ENCODE measurements at regions not wholly inside any gene's neighbourhood (a gene's known extent, or its start where the extent isn't known, plus 50 kb on each side); places are given as distances from the start of the nearest gene placed in this dataset.

- H3K9me2 ChIP-seq (ENCODE audit: insufficient read depth): no peaks in the 10 kb centered on the region
- H2AFZ ChIP-seq: no peak overlapping the region
- H4K20me1 ChIP-seq (replicated peaks; ENCODE audit: insufficient read depth): no peaks in the 10 kb centered on the region
- DNase-seq (ENCODE audit: low spot score) (no peak), ATAC-seq (no peak)
- peaks cover 7% of the 10 kb centered on the region for H3K9me3 Mint-ChIP-seq
- no peaks in the 10 kb centered on the region for H3F3A ChIP-seq (replicated peaks; ENCODE audit: low read depth)
- H3K4me3 ChIP-seq: no peak overlapping the region
- H3K27ac Mint-ChIP-seq: no peak overlapping the region
- H3K4me1 ChIP-seq (ENCODE audit: insufficient read depth): no peaks in the 10 kb centered on the region
- no peak for TF ChIP-seq EZH2phosphoT487 (IDR thresholded peaks at IDR 0.05; ENCODE audit: unreplicated experiment)
- TF ChIP-seq ZNF114 (CRISPR knock-in tag; IDR thresholded peaks at IDR 0.05): no peak
- TF ChIP-seq POLR2AphosphoS5 (IDR thresholded peaks at IDR 0.05; ENCODE audit: low read depth): no peak
- no peak for TF ChIP-seq CTCF (conservative IDR thresholded peaks at IDR 0.05; ENCODE audit: low read depth in 2 of 2)
- TF ChIP-seq ZNF331 (CRISPR knock-in tag; IDR thresholded peaks at IDR 0.05; ENCODE audit: low read depth): no peak
- TF ChIP-seq JUNB (IDR thresholded peaks at IDR 0.05; ENCODE audit: unreplicated experiment): no peak
- no peak for TF ChIP-seq STAT1 (IDR thresholded peaks at IDR 0.05; ENCODE audit: unreplicated experiment)
- no peak for TF ChIP-seq NANOG (IDR thresholded peaks at IDR 0.05; ENCODE audit: borderline replicate concordance)
- no peak for TF ChIP-seq CREB1 (CRISPR knock-in tag; IDR thresholded peaks at IDR 0.05; ENCODE audit: low read depth)
- no peak for TF ChIP-seq EZH2 (IDR thresholded peaks at IDR 0.05; ENCODE audit: low read depth, unreplicated experiment)
- TF ChIP-seq ZNF462 (CRISPR knock-in tag; IDR thresholded peaks at IDR 0.05): no peak
- no peak for TF ChIP-seq REST (IDR thresholded peaks at IDR 0.05; ENCODE audit: unreplicated experiment)
- no peak for TF ChIP-seq ETS1 (IDR thresholded peaks at IDR 0.05)
- H3K27ac ChIP-seq (ENCODE audit: low read depth): no peak overlapping the region
- no peaks in the 10 kb centered on the region for H3K36me3 ChIP-seq (ENCODE audit: insufficient read depth)
- H3K27me3 ChIP-seq (ENCODE audit: insufficient read depth): no peaks in the 10 kb centered on the region
- H3K4me1 Mint-ChIP-seq: peaks cover 12% of the 10 kb centered on the region
- H3K27me3 Mint-ChIP-seq (ENCODE audit: insufficient read depth, low read depth, poor library complexity): no peaks in the 10 kb centered on the region
- no peaks in the 10 kb centered on the region for H3K79me2 ChIP-seq (replicated peaks; ENCODE audit: insufficient read depth)
- H3K4me2 ChIP-seq: no peak overlapping the region
- H3K36me3 Mint-ChIP-seq (ENCODE audit: low read depth): peaks cover 6% of the 10 kb centered on the region; the same call in 2 of the 3 replicates
- H3K4me3 Mint-ChIP-seq: no peak overlapping the region
Observed at GRCh38 chr21:15295875-15296274, 231.1 kb upstream of the NRIP1 start.

All from GM23338 (cell line).